ENCODE measurements at regions not wholly inside any gene's neighbourhood (a gene's known extent, or its start where the extent isn't known, plus 50 kb on each side); places are given as distances from the start of the nearest gene placed in this dataset.

DNA sequence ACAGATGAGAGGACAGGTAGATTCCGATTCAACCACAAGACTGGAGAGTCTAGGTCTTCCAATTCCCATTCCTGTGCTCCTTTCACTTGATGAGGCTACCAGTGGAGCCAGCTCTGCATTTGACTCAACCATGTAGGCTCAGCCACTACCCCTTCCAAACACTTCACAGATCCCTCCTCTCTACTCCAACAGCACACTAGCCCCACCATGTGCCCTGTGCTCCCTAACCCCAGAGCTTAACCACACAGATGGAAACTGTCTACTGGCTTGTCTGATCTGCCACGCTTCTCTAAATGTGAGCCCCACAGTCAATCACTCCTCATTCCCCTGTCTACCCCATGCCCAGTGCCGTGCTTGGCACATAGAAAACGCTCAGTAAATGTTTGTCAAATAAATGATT is 508.2 kb downstream of the CDK5RAP2 start:
- DNase-seq (ENCODE audit: low read depth): no peak
- H3K4me3 ChIP-seq (ENCODE audit: control insufficient read depth, low read depth, low read length): no peak overlapping the region
- TF ChIP-seq, protein P1, sequence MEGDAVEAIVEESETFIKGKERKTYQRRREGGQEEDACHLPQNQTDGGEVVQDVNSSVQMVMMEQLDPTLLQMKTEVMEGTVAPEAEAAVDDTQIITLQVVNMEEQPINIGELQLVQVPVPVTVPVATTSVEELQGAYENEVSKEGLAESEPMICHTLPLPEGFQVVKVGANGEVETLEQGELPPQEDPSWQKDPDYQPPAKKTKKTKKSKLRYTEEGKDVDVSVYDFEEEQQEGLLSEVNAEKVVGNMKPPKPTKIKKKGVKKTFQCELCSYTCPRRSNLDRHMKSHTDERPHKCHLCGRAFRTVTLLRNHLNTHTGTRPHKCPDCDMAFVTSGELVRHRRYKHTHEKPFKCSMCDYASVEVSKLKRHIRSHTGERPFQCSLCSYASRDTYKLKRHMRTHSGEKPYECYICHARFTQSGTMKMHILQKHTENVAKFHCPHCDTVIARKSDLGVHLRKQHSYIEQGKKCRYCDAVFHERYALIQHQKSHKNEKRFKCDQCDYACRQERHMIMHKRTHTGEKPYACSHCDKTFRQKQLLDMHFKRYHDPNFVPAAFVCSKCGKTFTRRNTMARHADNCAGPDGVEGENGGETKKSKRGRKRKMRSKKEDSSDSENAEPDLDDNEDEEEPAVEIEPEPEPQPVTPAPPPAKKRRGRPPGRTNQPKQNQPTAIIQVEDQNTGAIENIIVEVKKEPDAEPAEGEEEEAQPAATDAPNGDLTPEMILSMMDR (conservative IDR thresholded peaks at IDR 0.05; ENCODE audit: control insufficient read depth, insufficient read depth, low read depth, low read length): no peak

DNA sequence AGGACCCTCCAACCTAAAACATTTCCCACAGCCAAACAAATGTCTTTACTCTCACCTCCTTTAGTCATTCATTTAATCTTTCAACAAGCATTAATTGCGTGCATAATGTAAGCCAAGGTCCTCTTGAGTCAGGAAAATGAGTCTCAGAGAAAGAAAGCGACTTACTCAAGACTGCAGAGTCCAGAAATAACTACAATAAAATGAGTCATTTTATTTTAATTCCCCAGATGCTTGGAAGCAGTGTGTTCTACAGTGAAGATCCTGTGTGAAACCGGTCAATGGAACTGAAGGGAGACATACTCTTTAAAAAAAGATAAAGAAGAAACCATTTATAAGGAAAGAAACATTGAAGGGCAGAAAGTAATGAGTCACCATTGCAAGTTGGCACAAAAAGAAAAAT is 513.7 kb downstream of the CDK5RAP2 start:
- H3K4me3 ChIP-seq (ENCODE audit: control insufficient read depth, low read depth, low read length): no peak overlapping the region
- TF ChIP-seq, protein P1 (conservative IDR thresholded peaks at IDR 0.05; ENCODE audit: control insufficient read depth, insufficient read depth, low read depth, low read length): no peak
- DNase-seq (ENCODE audit: low read depth): peak; percentile 38

DNA sequence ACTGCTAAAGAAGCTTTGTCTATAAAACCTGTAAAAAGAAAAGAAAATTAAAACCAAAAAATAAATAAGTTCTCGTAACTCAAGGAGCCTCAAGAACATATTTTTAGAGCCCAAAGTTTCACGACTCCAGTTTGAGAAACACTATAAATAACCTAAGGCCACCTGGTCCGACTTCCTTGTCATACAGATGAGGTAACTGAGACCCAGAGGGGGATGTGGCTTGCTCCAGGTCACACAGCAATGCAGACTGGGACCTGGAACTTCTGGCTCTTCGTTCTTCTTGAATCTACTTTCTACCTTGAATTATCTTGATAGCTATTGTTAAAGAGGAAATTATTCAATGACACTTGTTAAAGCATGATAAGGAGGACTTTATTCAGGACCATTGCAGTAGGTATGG is 514.8 kb downstream of the CDK5RAP2 start:
- no peak overlapping the region for H3K4me3 ChIP-seq (ENCODE audit: control insufficient read depth, low read depth, low read length)
- TF ChIP-seq, protein P1 (conservative IDR thresholded peaks at IDR 0.05; ENCODE audit: control insufficient read depth, insufficient read depth, low read depth, low read length): no peak
- DNase-seq (ENCODE audit: low read depth): no peak

DNA sequence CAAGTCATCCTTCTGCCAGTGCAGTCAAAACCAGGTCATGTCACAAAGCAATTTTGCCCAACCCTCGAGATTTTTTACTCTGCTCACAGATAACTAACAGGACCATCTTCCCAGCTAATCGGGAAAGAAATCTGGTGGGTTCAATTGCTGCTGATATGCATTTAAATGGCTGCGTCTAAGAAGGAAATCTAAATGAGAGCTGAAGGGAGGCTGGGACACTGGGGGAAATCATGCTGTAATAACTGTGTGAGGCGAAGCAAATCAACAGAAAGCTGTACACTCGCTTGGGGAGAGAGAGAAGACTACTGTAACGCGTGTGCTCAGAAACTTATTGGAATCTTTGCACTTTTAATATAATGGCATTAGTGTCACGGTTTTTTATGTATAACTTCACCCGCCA is 535.0 kb downstream of the CDK5RAP2 start:
- no peak overlapping the region for H3K4me3 ChIP-seq (ENCODE audit: control insufficient read depth, low read depth, low read length)
- TF ChIP-seq, protein P1 (conservative IDR thresholded peaks at IDR 0.05; ENCODE audit: control insufficient read depth, insufficient read depth, low read depth, low read length): no peak
- DNase-seq (ENCODE audit: low read depth): no peak

DNA sequence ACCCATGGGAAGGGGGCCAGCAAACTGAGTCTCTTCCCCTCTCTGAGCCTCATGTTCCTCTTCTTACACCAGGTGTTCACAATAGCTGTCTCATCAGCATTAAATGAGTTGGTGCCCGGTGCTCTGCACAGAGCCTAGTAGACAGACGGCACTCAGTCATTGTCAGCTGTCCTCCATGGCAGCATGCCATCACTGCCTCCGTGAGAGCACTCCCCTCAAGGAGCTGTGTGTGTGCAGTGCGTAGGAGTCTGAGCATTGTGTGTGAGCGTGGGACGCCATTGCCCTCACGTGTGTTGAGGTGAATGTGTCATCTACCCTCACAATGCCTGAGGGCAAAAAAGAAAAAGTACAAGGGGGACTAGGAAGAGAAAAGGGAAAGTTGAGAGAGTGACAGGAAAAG is 536.5 kb downstream of the CDK5RAP2 start:
- H3K4me3 ChIP-seq (ENCODE audit: control insufficient read depth, low read depth, low read length): no peak overlapping the region
- no peak for DNase-seq (ENCODE audit: low read depth)
- TF ChIP-seq, protein P1 (conservative IDR thresholded peaks at IDR 0.05; ENCODE audit: control insufficient read depth, insufficient read depth, low read depth, low read length): no peak

DNA sequence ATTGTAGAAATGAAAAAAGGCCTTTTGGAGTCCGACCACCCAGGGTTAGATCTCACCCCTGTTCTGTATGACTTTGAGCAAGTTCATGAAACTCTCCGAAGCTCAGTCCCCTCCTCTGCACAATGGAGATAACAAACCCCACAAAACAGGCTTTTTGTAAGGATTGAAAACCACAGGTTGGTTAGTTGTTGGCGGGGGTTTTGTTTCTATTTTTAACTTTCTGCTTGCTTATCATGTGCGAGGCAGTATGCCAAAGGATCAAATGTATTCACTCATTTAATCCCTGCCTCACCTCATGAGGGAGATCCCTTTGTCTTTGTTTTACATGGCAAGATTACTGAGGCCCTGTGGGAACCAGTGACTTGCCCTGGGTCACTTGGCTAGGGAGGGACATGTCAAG is 539.1 kb downstream of the CDK5RAP2 start:
- DNase-seq (ENCODE audit: low read depth): no peak
- TF ChIP-seq, protein P1 (conservative IDR thresholded peaks at IDR 0.05; ENCODE audit: control insufficient read depth, insufficient read depth, low read depth, low read length): no peak
- H3K4me3 ChIP-seq (ENCODE audit: control insufficient read depth, low read depth, low read length): no peak overlapping the region

DNA sequence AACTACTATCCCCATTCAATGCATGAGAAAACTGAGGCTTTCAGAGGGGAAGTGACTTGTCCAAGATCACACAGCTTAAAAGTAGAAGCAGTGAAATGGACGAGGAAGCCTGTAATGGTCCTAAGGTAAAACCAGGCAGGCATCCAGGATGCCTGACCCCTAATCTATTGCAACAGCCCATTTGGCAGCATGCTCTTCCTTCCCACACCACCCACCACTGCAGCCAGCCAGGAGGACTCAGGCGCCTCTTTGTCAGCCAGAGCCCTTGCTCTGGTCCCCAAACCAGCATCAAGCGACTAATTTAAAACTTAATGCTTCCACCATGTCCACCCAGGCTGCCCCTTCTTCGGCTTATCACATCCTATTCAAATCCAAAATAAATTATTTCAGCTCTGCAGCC is 541.6 kb downstream of the CDK5RAP2 start:
- TF ChIP-seq, protein P1 (conservative IDR thresholded peaks at IDR 0.05; ENCODE audit: control insufficient read depth, insufficient read depth, low read depth, low read length): no peak
- no peak overlapping the region for H3K4me3 ChIP-seq (ENCODE audit: control insufficient read depth, low read depth, low read length)
- peak; percentile 2 for DNase-seq (ENCODE audit: low read depth)

Measured in fibroblast of mammary gland (primary cell).